ENCODE measurements at regions not wholly inside any gene's neighbourhood (a gene's known extent, or its start where the extent isn't known, plus 50 kb on each side); places are given as distances from the start of the nearest gene placed in this dataset.

DNA sequence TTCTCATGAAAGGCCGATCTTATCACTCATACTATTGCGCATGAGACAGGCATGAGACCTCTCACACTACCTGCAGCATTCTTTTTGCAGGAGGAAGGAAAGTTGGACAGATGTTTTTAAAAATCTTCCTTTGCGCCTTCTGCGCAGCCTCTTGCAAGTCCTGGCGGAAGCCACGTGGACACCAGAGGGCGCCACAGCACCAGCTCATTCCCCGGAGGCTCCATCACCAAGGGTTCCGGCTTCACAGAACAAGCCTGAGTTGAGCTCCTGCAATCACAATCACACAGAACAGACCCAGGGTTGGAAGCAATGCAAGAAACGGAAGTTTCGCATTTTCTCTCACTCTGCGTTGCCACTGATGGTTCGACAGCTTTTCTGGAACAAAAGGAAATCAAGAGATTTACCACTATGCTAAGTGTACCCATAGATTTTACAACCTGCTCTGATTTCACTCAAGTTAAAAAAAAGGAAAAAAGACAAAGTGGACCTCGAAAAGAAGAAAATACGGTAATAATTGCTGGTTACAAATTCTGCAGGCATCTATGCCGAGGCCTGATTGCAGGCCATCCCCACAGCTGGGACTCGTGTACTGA is 304.7 kb upstream of the MSX2 start:
- TF ChIP-seq, protein P1, sequence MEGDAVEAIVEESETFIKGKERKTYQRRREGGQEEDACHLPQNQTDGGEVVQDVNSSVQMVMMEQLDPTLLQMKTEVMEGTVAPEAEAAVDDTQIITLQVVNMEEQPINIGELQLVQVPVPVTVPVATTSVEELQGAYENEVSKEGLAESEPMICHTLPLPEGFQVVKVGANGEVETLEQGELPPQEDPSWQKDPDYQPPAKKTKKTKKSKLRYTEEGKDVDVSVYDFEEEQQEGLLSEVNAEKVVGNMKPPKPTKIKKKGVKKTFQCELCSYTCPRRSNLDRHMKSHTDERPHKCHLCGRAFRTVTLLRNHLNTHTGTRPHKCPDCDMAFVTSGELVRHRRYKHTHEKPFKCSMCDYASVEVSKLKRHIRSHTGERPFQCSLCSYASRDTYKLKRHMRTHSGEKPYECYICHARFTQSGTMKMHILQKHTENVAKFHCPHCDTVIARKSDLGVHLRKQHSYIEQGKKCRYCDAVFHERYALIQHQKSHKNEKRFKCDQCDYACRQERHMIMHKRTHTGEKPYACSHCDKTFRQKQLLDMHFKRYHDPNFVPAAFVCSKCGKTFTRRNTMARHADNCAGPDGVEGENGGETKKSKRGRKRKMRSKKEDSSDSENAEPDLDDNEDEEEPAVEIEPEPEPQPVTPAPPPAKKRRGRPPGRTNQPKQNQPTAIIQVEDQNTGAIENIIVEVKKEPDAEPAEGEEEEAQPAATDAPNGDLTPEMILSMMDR (IDR thresholded peaks at IDR 0.05), result peak; percentile 31 to 72 (median 71)
- no peak for TF ChIP-seq POLR2AphosphoS5 (IDR thresholded peaks at IDR 0.05; ENCODE audit: insufficient read depth in 1 of 2, low read depth in 1 of 2)
- TF ChIP-seq POLR2A (IDR thresholded peaks at IDR 0.05), result no peak
